Bronchial epithelial cell (primary cell): ENCODE measurements at regions not wholly inside any gene's neighbourhood (a gene's known extent, or its start where the extent isn't known, plus 50 kb on each side); places are given as distances from the start of the nearest gene placed in this dataset.
"Not testable (repeated sequence)": the region's sequence is repeated elsewhere in the genome, so short reads cannot be mapped to it uniquely, and the experiment has no call there.

Experiments used
- DNase-seq: peaks from one replicate; pipeline ENCODE4 v3.0.0-alpha.2; 2010; ENCODE audit warnings: low read depth
- FAIRE-seq: peaks from 2 replicates; lab custom pipeline; 2011; peaks lifted over from hg19 to GRCh38; lab: Jason Lieb, UNC
- H3K27me3 ChIP-seq: 2 replicates; pipeline ENCODE4 v1.5.1; 2011; ENCODE audit warnings: low read length; ENCODE audit not compliant: control insufficient read depth, insufficient read depth
- H3K36me3 ChIP-seq: 2 replicates; pipeline ENCODE4 v1.5.1; 2011; ENCODE audit warnings: low read length; ENCODE audit not compliant: control insufficient read depth, insufficient read depth
- H3K4me3 ChIP-seq: 2 replicates; pipeline ENCODE4 v1.5.1; 2011; ENCODE audit warnings: mild to moderate bottlenecking, low read depth, low read length, control low read depth
- CTCF ChIP-seq: IDR thresholded peaks from 2 replicates; pipeline ENCODE4 v1.5.1; 2011; ENCODE audit warnings: mild to moderate bottlenecking, moderate library complexity, low read length, control low read depth, inconsistent platforms; ENCODE audit not compliant: insufficient read depth, severe bottlenecking

- TF ChIP-seq CTCF, result no peak
- no peak overlapping the region for H3K4me3 ChIP-seq
- H3K36me3 ChIP-seq, result no peaks in the 10 kb centered on the region
- DNase-seq (peak; percentile 21), FAIRE-seq (no peak)
- no peaks in the 10 kb centered on the region for H3K27me3 ChIP-seq
These were observed 192.7 kb upstream of the VWC2 start for GRCh38 chr7:49580761-49581160.

GRCh38 chr7:49583440-49583839, 190.0 kb upstream of the VWC2 start:
- FAIRE-seq (no peak), DNase-seq (no peak)
- no peaks in the 10 kb centered on the region for H3K36me3 ChIP-seq
- no peak for TF ChIP-seq CTCF
- no peaks in the 10 kb centered on the region for H3K27me3 ChIP-seq
- no peak overlapping the region for H3K4me3 ChIP-seq

- H3K4me3 ChIP-seq, result no peak overlapping the region
- no peak for TF ChIP-seq CTCF
- FAIRE-seq (no peak), DNase-seq (no peak)
- no peaks in the 10 kb centered on the region for H3K27me3 ChIP-seq
- H3K36me3 ChIP-seq, result no peaks in the 10 kb centered on the region
These were observed 176.5 kb upstream of the VWC2 start for GRCh38 chr7:49596701-49597491.

- DNase-seq, result no peak
These were observed 175.6 kb upstream of the VWC2 start for GRCh38 chr7:49597805-49598204.

GRCh38 chr7:49611951-49612350, 161.5 kb upstream of the VWC2 start:
- no peaks in the 10 kb centered on the region for H3K36me3 ChIP-seq
- H3K27me3 ChIP-seq, result no peaks in the 10 kb centered on the region
- FAIRE-seq (no peak), DNase-seq (no peak)
- TF ChIP-seq CTCF, result no peak
- H3K4me3 ChIP-seq, result no peak overlapping the region

More at GRCh38 chr7:49597805-49598204, 175.6 kb upstream of the VWC2 start:
- Histone ChIP-seq H3K36me3 (no peaks in the 10 kb centered on the region), H3K4me3 (no peak overlapping the region), H3K27me3 (no peaks in the 10 kb centered on the region)
- peak; percentile 64 for FAIRE-seq
- TF ChIP-seq CTCF, result no peak

- Histone ChIP-seq H3K36me3 (no peaks in the 10 kb centered on the region), H3K27me3 (no peaks in the 10 kb centered on the region), H3K4me3 (no peak overlapping the region)
- FAIRE-seq (no peak), DNase-seq (no peak)
- no peak for TF ChIP-seq CTCF
These were observed 159.7 kb upstream of the VWC2 start for GRCh38 chr7:49613759-49614158.

- not testable (repeated sequence) for FAIRE-seq, H3K36me3 ChIP-seq, DNase-seq, H3K27me3 ChIP-seq, H3K4me3 ChIP-seq
These were observed 158.5 kb upstream of the VWC2 start for GRCh38 chr7:49614974-49615373.
